CD14-positive monocyte (primary cell): ENCODE measurements at regions not wholly inside any gene's neighbourhood (a gene's known extent, or its start where the extent isn't known, plus 50 kb on each side); places are given as distances from the start of the nearest gene placed in this dataset.

Source experiments
- DNase-seq, 3 donors: peaks; one replicate each; pipeline ENCODE4 v3.0.0-alpha.2; 2011 to 2022
- H2AFZ ChIP-seq: 2 replicates; pipeline ENCODE4 v1.6.0; 2012; ENCODE audit warnings: mild to moderate bottlenecking, low read depth, low read length, inconsistent platforms; ENCODE audit not compliant: insufficient read depth, poor library complexity, severe bottlenecking
- H3K27ac ChIP-seq, 2 donors: 1 replicate in 1 of 2; 2 replicates in 1 of 2; pipeline ENCODE4 v1.5.1; 2012 to 2013; ENCODE audit warnings: low read length in 2 of 2, control low read depth in 1 of 2, inconsistent platforms in 1 of 2, low read depth in 1 of 2, mild to moderate bottlenecking in 1 of 2
- H3K27me3 ChIP-seq, 2 donors: one replicate each; pipeline versions ENCODE4 v1.6.0 to v1.6.1; 2011 to 2013; ENCODE audit warnings: low read length in 2 of 2; ENCODE audit not compliant: control insufficient read depth in 2 of 2, insufficient read depth in 2 of 2
- H3K36me3 ChIP-seq, 2 donors: replicated peaks in 1 of 2; 1 replicate in 1 of 2; 2 replicates in 1 of 2; pipeline versions ENCODE4 v1.5.1 to v1.6.1; 2012 to 2013; ENCODE audit warnings: low read length in 2 of 2, control low read depth in 1 of 2, inconsistent platforms in 1 of 2, mild to moderate bottlenecking in 1 of 2; ENCODE audit not compliant: insufficient read depth in 2 of 2, control insufficient read depth in 1 of 2
- H3K4me1 ChIP-seq, 2 donors: 1 replicate in 1 of 2; 2 replicates in 1 of 2; pipeline versions ENCODE4 v1.5.1 to v1.6.1; 2012 to 2013; ENCODE audit warnings: low read length in 2 of 2, control low read depth in 1 of 2, inconsistent platforms in 1 of 2, mild to moderate bottlenecking in 1 of 2, moderate library complexity in 1 of 2; ENCODE audit not compliant: insufficient read depth in 2 of 2, control insufficient read depth in 1 of 2
- H3K4me2 ChIP-seq: replicated peaks from 2 replicates; pipeline ENCODE3; 2012; ENCODE audit warnings: low read length, moderate library complexity, mild to moderate bottlenecking; ENCODE audit not compliant: poor library complexity, severe bottlenecking; ENCODE audit errors: extremely low read depth
- H3K4me3 ChIP-seq, 3 experiments: fragments of 200-600 bp in 1 of 3; sonication (generic) in 1 of 3; replicated peaks in 1 of 3; 1 replicate in 2 of 3; 2 replicates in 1 of 3; pipeline ENCODE4 v1.5.1; 2011 to 2013; ENCODE audit warnings: low read length in 3 of 3, mild to moderate bottlenecking in 3 of 3, control low read depth in 2 of 3, low read depth in 2 of 3, inconsistent platforms in 1 of 3, moderate library complexity in 1 of 3
- H3K79me2 ChIP-seq: 2 replicates; pipeline ENCODE4 v1.6.0; 2012; ENCODE audit warnings: mild to moderate bottlenecking, control low read depth, inconsistent platforms, low read length, moderate library complexity; ENCODE audit not compliant: insufficient read depth
- H3K9ac ChIP-seq: 2 replicates; pipeline ENCODE4 v1.6.0; 2017; ENCODE audit warnings: low read length, mild to moderate bottlenecking; ENCODE audit not compliant: insufficient read depth, poor library complexity, severe bottlenecking
- H3K9me3 ChIP-seq, 2 donors: replicated peaks in 1 of 2; 1 replicate in 1 of 2; 2 replicates in 1 of 2; pipeline versions ENCODE4 v1.5.1 to v1.6.1; 2012 to 2013; ENCODE audit warnings: low read length in 2 of 2, control low read depth in 1 of 2; ENCODE audit not compliant: control insufficient read depth in 1 of 2, insufficient read depth in 1 of 2
- H4K20me1 ChIP-seq: 2 replicates; pipeline ENCODE4 v1.6.0; 2012; ENCODE audit warnings: mild to moderate bottlenecking, low read length, control low read depth, moderate library complexity; ENCODE audit not compliant: insufficient read depth
- H3K27ac Mint-ChIP-seq, 7 donors: one replicate each; pipeline ENCODE4 v1.8.0; 2020; ENCODE audit warnings: mild to moderate bottlenecking in 7 of 7, mixed read lengths in 7 of 7, moderate library complexity in 6 of 7, inconsistent platforms in 2 of 7
- H3K27me3 Mint-ChIP-seq, 3 donors: one replicate each; pipeline ENCODE4 v1.8.0; 2021 to 2022; ENCODE audit warnings: low read depth in 3 of 3, mild to moderate bottlenecking in 3 of 3, mixed read lengths in 3 of 3, moderate library complexity in 3 of 3, inconsistent platforms in 1 of 3
- H3K36me3 Mint-ChIP-seq, 2 donors: one replicate each; pipeline ENCODE4 v1.8.0; 2020; ENCODE audit warnings: mixed read lengths in 2 of 2, inconsistent platforms in 1 of 2, mild to moderate bottlenecking in 1 of 2
- H3K4me1 Mint-ChIP-seq: one replicate; pipeline ENCODE4 v1.8.0; 2020; ENCODE audit warnings: mild to moderate bottlenecking, mixed read lengths
- H3K4me3 Mint-ChIP-seq, 2 donors: one replicate each; pipeline ENCODE4 v1.8.0; 2020; ENCODE audit warnings: mild to moderate bottlenecking in 2 of 2, mixed read lengths in 2 of 2, moderate library complexity in 1 of 2
- H3K9me3 Mint-ChIP-seq, 7 donors: one replicate each; pipeline ENCODE4 v1.8.0; 2020 to 2022; ENCODE audit warnings: mixed read lengths in 7 of 7, mild to moderate bottlenecking in 6 of 7, moderate library complexity in 6 of 7, inconsistent platforms in 2 of 7
- CTCF ChIP-seq: fragments of 200-600 bp; IDR thresholded peaks from one replicate; pipeline ENCODE4 v1.8.0; 2022; ENCODE audit warnings: antibody characterized with exemption, mild to moderate bottlenecking
- WGBS: methylation state at CpG from one replicate; pipeline ENCODE4 v1.1.5; 2013; ENCODE audit warnings: missing lambda C conversion rate; ENCODE audit not compliant: insufficient coverage; 5-methylcytosine and 5-hydroxymethylcytosine counted together
- intact Hi-C, 2 donors: fragments of 100-400 bp; cut with micrococcal nuclease; formaldehyde crosslinking; loops; one replicate each; pipeline versions ENCODE4 v1.15.0 to v1.15.1; 2023

- intact Hi-C loops, result no loop called here
- H3K27ac Mint-ChIP-seq, result no peak overlapping the region
These were observed 133.3 kb upstream of the PJA1 start for GRCh38 chrX:69298466-69299140.

DNA sequence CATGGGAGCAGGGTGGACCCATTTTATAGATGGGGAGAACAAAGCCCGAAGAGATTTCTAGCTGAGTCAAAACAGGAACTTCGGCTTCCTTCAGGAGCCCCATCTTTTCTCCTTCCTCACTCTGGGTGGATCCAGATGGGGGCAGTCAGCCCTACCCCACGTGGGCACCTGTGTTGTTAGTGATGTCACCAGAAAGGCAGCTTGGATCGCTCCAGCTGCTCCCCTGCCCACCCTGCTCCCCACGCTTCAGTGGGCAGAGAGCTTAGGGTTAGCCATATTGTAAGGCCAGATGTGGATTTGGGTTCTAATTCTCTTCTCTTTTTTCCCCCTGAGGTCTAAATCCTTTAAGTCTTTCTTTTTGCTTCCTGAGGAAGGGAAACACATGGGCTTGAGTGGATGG, 132.3 kb upstream of the PJA1 start:
- Mint-ChIP-seq H3K27ac (peak overlapping the region in 1 of 7 donors; percentile 20), H3K4me1 (no peaks in the 10 kb centered on the region), H3K27me3 (peaks cover 0 to 9% (median 2%) of the 10 kb centered on the region in 3 donors), H3K36me3 (no peaks in the 10 kb centered on the region), H3K4me3 (no peak overlapping the region), H3K9me3 (peaks cover 0 to 2% (median 0%) of the 10 kb centered on the region in 7 donors)
- no peaks in the 10 kb centered on the region for H3K36me3 ChIP-seq
- no peak overlapping the region for H3K27ac ChIP-seq
- H3K9ac ChIP-seq, result no peak overlapping the region
- no peaks in the 10 kb centered on the region for H3K9me3 ChIP-seq
- no peaks in the 10 kb centered on the region for H3K4me1 ChIP-seq
- H4K20me1 ChIP-seq, result no peaks in the 10 kb centered on the region
- intact Hi-C loops, result no loop called here
- no peak for TF ChIP-seq CTCF
- no CpG with 5 or more reads among the region's 5 CpGs for WGBS
- no peak overlapping the region for H3K4me2 ChIP-seq
- no peak overlapping the region for H2AFZ ChIP-seq
- H3K4me3 ChIP-seq, result no peak overlapping the region
- no peak for DNase-seq
- H3K79me2 ChIP-seq, result no peaks in the 10 kb centered on the region
- H3K27me3 ChIP-seq, result no peaks in the 10 kb centered on the region

More at GRCh38 chrX:69298466-69299140, 133.3 kb upstream of the PJA1 start:
- no peak for DNase-seq
- no peaks in the 10 kb centered on the region for H3K9me3 ChIP-seq
- H2AFZ ChIP-seq, result no peak overlapping the region
- H3K36me3 ChIP-seq, result no peaks in the 10 kb centered on the region
- H3K27me3 Mint-ChIP-seq, result peaks cover 2 to 8% (median 4%) of the 10 kb centered on the region in 3 donors
- H3K79me2 ChIP-seq, result no peaks in the 10 kb centered on the region
- no peak overlapping the region for H3K27ac ChIP-seq
- H3K4me3 Mint-ChIP-seq, result no peak overlapping the region
- no CpG with 5 or more reads among the region's 5 CpGs for WGBS
- no peaks in the 10 kb centered on the region for H3K36me3 Mint-ChIP-seq
- H4K20me1 ChIP-seq, result no peaks in the 10 kb centered on the region
- H3K4me3 ChIP-seq, result no peak overlapping the region
- no peaks in the 10 kb centered on the region for H3K27me3 ChIP-seq
- no peaks in the 10 kb centered on the region for H3K4me1 Mint-ChIP-seq
- H3K4me1 ChIP-seq, result no peaks in the 10 kb centered on the region
- TF ChIP-seq CTCF, result no peak
- H3K9ac ChIP-seq, result no peak overlapping the region
- peaks cover 0 to 2% (median 0%) of the 10 kb centered on the region in 7 donors for H3K9me3 Mint-ChIP-seq
- no peak overlapping the region for H3K4me2 ChIP-seq
